Retina (tissue), 1 donor: ENCODE measurements at regions not wholly inside any gene's neighbourhood (a gene's known extent, or its start where the extent isn't known, plus 50 kb on each side); places are given as distances from the start of the nearest gene placed in this dataset.
A peak's percentile ranks its signal among the peaks of the same experiment; 100 is the strongest.

Source experiments
- DNase-seq: peaks from one replicate; pipeline ENCODE4 v3.0.0-alpha.2; 2016

DNA sequence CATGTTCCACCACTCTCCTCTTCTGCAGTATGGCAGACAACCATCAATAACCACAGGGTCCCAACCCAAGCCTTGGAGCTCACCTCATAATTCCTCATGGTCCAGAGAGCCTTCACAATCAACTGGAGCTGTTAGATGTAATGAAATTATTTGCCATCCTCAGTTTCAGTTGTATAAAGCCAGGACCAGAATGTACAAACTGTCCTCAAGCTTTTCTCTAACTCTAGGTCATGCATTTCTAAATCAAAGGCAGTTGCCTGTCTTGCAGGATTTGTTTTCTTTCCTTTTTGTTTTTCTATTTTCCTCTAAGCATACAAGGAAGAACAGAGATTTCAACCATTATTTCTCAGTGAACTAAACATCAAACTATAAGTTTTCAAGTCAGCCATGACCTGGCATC lies 182.5 kb upstream of the SERP2 start:
- DNase-seq: no peak

DNA sequence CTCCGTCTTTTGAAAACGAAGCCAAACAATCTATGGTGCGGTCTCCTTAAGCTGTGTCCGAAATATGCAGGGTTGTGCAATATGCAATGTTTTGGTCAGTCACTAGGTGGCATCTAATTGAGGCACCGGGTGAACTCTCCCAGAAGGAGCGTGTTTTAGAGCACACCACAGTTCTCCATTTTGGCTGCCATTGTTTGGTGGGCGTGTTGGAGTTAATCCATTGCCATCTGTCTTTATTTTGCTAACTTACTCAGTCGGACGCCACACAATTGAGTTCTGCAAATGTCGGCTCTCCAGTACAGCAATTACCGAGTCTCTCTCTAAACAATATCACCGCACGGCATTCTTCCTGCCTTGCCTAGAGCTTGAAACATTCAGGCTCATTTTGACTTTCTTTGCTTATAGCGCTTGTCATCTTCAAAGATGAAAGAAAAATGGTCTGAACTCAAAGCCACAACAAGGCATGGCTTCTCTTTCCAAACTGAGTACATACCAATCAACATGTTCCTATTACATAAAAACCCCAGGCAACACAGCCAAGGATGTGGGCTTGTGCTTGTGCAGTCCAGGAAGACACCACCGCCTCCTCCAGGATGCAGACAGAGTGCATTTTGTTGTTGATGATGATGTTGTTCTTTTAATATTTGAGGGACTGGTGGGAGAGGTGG lies 182.0 kb upstream of the SERP2 start:
- peak; percentile 57 for DNase-seq

DNA sequence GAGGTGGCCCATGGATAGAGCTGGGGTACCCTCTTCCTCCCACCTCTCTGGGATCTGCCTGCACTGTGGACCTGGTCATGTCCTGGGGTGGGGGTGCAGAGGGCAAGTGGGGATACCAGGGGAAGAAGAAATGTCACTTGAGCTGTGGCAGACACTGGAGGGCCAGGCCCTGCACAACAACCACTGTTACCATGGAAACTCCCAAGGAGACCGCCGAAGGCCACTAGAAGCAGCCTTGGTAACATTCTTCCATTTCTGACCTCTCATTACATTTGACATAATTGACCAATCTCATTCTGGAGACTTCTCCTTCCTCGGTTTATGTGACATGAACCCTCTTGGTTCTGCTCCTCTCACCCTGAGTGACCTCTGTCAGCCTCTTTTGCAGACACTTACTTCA lies 179.9 kb upstream of the SERP2 start:
- no peak for DNase-seq

DNA sequence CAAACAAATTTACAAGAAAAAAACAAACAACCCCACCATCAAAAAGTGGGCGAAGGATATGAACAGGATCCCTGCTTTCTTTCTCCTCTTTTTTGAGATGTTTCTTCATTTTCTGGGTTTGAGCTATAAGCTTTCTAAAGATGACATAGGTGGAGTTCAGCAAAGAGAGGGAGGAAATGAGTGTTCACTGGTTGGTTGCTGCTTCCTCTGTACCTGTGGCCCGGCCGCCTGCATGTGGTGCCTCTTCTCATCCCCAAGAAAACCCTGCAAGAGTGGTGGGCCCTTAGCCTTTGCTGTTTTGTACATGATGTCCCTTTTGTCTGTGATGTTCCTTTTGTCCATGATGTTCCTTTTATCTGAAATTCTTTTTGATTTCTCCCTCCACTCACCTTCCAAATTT lies 178.4 kb upstream of the SERP2 start:
- DNase-seq: no peak

DNA sequence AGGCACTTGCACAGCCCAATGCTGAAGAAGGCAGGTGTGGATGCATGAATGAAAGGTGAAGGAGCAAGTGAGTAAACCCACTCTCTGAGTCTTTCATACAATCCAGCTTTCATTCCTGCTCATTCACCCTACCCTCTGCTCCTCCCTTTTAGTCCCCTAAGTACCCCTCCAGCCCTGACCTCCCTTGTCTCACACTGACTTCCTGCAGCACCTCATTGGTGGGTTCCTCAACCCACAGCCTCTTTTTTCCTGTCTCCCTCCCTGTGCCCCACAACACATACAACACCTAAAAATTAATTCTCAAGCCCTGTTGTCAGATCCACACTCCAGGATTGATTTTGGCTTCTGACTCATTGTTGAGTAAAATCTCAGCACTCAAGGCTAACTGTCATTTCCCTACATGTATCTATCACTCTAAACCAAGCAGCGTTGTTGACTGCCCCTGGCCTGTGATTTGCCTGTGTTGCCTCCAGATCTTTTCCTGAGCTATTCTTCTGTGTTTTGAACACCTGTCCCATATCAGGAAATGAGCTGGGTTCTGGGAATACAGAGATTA lies 177.3 kb upstream of the SERP2 start:
- no peak for DNase-seq

DNA sequence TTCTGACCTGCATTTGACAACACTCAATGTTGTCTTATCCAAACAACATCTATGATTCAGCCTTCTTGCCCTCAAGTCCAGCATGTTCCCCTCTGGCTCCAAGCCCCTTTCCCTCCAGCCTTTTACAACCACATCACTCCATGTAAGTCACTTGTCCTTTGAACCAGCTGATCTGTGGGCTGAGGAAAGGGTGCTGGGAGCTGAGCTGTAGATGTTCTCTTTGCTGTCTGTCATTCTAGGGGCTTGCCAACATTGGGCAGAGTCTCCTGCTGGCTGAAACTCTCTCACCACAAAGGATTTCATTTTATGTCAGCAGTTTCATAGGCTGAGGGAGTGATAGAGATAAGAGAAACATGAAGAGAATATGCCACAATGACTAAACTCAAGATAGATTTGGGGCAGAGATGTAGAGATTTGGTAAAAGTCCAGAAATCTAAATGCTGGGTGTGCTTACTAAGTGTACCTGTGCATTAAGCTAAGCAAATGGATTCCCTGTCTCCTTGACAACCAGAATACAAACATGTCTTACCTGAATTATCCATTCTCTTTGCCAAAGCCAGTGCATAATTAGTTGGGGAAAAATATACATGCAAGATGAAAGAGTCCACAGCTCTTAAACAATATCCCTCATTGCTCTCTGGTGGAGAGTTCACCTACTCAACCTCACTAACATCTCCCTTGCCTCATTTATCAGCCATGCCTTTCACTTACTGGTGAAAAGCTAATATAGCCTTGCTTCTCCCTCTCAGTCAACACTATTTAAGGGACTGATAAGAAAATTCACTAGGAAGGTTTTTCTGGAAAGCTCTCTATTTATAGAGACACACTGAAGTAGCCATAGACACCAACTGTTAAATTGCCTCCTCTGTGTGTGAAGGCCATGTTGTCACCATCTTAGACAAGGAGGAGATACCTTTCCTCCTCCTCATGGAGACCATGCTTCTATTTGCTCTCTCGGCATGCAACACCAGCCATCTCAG lies 175.5 kb upstream of the SERP2 start:
- DNase-seq: no peak

DNA sequence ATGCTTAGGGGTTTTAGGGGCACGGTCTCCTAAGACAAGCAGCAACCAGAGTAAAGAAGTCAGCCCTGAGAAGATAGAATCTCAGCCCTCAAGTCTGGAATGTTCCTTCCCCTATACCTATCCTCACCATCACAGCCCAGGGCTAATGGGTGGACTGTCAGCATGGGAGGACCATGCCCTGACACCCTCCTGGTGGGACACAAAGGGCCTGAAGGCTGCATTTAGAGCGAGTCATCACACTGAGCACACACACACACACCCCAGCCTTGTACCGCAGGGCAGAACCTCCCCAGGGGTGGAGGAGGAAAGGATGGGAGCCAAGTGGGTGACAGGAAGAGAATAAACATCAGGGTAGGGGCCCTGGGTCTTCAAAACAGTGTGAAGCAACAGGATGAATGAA lies 174.8 kb upstream of the SERP2 start:
- no peak for DNase-seq

DNA sequence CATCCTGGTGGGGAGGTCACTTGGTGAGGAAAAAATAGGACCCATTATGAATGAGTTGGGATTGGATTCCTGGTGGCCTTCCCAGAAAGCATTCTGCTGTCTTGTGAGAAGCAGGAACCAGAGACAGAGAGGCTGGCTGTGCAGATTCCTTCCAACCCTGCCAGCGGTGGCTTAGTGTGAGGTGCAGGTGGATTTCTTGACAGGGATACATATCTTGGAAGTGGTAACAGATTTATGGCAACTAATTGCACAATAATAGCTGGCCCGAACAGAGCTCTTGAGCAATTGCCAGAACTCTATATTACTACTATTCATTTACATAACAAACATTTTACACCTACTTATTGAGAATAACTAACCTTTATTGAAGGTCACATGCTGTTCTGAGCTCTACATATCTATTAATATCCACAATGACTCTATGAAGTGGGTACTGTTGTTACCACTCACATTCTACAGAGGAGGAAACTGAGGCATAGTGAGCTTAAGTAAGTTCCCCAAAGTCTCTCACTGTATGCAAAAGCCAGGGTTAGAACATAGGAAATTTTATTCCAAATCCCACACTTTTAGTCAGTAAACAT lies 173.9 kb upstream of the SERP2 start:
- DNase-seq: no peak

DNA sequence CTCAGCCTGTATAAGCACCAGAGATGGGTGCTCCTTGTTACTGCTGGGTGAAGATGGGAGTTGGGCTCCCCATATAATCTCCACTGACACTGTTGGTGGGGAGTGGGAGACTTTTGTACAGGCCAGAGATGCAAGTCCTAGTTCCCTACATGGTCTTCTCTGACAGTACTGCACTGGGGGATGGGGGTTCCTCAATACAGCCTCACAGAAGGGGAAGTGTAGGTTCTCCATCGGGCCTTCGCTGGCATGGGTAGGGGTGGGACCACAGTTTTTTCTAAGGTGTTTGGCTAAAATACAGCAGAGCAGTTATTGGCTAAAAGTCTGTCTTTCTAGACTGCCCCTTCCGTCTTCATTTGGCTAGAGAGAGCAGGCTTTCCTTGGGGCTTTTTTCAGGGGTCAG lies 167.2 kb upstream of the SERP2 start:
- DNase-seq: no peak

DNA sequence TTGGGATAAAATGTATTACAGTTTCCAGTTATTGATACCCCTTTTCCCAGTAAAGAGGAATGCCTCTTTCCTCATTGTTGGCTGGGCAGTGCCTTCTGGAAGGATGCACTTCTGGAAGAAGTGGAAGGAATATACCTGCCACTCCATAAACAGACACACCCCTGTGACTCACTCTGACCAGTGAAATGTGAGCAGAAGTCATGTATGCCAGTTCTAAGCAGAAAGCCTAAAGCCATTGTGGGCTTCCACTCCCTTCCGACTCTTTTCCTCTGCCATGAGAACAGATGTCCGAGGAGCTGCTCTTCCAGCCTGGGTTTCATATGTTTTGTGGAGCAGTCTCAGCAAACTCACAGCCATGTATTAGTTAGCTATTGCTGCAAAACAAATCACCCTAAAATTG lies 166.1 kb upstream of the SERP2 start:
- no peak for DNase-seq

DNA sequence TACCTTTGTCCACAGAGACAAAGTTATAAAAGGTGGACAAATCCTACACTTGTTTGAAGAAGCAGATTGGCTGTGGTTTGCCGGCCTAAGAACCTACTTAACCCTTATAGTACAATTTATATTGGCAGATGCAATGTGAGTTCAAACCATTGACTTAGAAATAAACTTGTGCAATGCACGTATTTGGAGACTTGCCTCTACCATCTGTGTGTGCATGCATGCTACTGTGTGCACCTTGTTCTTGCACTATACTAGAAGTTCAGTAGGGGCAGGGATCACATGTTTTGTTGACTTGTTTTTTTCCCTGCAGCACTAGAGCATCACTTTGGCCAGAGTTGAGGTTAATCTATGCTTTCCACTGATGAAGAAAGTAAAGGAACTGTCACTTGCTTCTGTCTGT lies 163.1 kb upstream of the SERP2 start:
- no peak for DNase-seq

DNA sequence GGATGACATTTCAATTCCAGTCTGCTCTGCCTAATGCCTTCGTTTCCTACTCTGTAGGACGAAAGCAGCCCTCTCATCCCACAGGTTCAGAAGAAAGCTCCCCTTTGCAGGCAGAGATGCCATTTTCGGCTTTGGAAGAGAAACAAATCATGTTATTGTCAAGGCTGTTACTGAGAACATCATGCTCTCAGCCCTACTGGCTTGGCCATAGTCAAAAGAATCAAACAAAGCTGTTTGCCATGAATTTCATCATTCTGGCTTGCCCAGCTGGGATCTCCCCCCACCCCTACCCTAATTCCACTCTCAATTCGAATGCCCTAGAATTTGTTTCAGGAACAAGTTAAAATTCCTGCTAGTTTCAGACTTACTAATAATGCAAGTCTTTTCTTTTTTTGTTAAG lies 162.3 kb upstream of the SERP2 start:
- DNase-seq: no peak

DNA sequence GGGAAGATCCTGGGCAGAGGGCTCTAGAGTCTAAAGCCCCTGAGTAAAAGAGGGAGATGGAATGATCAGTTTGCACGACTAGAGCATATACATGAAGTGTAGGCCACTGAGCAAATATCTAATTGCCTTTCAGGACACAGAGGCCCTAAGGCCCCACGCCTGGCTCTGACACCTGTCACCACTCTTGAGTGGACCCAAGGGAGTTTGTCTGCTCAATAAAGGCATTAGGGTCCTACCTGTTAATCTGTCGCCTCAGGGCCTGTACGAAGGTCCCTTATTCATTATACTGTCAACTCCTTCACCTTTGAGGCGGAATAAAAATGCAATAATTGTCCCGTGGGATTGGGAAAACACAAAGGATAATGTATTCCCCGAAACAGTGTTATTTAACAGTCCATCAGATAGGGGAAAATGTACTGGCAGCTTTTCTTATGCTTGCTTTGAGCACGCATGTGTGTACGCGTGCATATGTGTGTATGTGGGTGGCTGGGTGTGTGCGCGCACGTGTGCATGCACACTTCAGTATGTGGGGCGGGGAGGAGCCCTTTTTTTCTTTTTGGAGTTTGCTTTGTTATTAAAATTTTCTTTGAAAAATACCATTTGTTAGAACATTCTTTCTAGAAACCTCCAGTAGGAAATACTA lies 161.8 kb upstream of the SERP2 start:
- peak; percentile 56 for DNase-seq

DNA sequence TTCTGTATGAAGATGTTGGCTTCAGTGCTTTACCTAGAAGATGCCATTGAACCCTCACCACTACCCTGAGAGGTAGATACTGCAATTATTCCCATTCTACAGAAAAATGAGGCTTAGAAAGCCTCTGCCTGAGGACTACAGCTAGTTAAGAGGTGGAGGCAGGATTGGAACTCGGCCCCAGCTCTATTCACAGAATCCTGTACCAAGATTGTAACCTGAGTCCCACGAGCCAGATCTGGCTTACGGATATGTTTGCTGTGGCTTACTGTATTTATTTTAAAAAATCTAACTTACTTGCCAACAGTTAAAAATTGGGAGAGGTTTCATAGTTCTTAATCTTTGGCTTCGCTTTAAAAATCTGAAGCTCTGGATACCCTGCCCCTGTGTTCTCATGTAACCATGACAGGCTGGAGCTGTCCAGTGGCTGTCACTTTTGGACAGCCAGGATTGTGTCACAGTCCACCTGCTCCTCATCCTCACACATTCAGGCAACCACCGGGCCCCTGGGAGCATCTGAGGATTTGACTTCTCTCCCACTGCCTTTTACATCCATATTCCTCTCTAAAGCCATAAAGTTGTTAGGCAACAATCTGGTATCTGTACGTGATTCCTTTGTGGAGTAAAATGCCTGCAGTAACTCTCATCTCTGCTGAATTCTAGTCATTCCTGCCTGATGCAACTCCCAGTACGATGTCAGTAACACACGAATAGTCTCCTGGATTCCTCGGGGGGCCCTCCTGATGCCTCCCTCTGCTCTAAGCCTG lies 160.8 kb upstream of the SERP2 start:
- DNase-seq: peak; percentile 16

DNA sequence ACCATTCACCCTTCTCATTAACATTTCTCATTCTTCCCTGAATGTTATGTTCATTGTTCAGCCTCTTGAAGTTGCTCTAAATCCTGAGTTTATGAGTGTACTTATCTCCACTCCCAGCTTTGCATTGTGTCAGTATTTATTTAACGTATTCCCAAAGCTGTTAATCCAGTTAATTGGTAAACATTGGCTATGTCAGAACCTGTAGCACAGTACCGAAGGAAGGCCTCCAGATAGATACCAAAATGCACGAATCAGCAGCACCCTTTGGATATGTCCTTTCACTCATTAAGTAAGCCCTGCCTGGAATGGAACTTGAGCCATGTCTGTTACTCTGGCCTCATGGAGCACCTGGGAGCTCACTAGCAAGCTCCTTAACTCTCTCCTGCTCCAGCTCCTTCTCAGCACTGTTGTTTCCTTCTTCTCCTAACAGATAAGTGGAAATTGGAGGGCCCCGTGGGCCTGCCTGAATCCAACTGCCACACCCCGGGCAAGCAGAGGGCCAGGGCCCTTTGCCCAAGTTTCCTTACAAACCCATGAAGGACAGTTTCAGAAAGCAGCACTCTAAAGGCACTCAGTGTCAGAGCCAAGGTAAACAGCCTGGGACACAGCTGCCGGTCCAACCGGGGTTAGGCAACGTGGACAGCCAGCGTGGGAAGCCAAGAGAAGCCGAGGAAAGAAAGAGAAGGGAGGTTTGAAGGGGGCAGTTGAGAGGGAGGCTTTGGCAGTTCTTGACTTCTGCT lies 155.0 kb upstream of the SERP2 start:
- DNase-seq: no peak

DNA sequence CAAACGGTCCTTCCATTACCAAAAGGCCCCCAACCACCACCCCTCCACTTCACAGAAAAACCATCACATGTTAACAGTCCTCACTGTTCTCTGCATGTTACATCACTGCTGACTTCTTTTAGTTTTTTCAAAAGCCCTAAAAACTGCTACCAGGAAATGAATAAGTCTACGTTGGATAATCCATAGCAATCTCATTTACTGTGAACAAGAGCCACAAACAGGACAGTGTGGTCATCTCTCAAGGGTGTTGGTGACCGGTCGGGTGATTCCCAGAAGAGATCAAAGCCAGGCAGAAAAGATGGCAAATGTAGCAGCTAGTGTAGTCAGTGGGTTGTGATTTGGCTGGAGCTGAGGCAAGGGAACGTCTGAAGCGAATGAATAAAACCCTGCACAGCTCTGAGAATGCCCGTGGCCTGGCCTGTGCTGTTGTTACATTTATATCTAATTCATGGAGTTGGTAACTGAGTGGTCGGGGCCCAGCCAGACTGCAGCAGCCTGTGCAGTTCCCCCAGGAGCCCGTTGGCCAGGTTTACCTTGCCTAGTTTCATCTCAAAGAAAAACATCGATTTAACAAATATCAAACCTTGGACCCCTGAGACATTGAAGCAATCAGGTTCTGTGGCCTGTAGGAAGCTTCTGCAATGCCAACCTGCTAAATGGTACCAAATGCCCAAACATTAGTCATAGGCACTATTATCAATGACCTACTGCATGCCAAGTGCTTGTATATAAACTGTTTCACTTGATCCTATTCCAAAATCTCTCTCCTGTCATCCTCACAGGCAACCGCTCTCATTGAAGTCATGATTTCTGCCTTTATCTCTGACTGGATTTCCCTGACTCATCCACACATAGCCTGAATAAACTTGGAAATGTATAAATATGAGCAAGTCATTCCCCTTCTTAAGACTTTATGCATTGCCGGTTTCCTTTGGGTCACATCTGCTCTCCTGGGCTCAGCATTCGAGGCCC lies 153.8 kb upstream of the SERP2 start:
- peak; percentile 23 for DNase-seq

DNA sequence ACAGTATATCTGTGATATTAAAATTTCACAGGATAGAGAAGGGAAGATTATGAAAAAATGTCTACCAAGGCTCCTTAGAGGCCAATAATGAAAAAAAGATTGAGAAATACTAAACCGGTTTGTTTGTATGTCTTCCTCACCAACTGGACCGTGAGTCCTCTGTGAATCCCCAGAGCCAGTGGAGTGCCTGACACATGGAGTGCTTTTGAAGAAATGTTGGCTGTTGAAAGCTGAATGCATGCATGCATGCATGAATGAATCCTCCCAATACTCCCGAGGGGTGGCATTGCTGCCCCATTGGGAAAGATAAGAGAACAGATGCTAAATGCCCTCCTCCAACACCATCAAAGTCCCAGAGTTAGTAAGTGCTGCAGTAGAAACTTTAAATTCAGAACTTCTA lies 152.7 kb upstream of the SERP2 start:
- DNase-seq: peak; percentile 42

DNA sequence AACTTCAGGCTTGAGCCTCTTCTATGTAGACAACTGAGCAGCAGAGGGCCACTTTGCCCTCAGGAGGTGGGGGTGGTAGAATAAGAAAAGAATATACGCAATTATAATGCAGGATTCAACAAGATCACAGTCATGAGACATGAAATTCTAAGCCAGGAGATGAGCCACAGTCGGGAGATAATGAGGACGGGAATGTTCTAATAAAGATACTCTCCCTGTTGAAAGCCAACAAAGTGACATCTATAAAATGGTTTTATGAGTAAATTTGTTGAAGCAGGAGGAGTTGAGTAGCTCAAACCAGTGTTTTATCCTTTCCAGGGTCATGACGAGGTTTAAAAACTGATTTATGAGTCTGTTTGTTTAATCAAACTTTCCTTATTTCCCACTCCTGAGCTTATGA lies 152.0 kb upstream of the SERP2 start:
- DNase-seq: no peak

DNA sequence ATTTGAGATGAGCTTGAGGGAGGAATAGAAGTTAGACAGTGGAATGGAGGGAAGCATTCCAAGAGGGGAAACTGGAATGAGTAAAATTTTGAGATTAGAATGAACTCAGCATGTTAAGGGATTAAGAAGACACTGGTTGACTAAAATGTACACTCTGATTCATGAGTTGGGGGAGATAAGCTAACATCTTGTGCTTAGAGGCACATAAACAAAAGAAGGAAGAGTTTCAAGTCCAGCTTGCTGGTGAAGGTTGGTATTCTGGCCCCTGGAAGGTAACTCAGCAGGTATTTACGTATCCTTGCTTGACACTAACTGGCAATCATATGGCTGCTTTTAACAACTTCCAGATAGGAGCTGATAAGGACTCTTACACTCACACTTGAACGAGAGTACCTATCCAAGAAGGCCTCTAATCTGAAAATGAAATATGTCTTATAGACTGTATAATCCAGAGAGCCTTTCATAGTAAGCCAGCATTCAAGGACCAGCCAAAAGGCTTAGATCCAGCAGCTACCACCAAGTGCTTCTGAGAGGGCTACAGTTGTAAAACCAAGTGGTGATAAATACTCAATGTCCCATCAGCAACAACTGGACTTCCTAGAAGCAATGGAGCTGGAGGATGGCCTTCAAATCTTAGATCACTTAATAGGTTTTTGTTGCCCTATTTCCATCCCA lies 149.7 kb upstream of the SERP2 start:
- no peak for DNase-seq
